HepG2 (cell line): ENCODE measurements at regions not wholly inside any gene's neighbourhood (a gene's known extent, or its start where the extent isn't known, plus 50 kb on each side); places are given as distances from the start of the nearest gene placed in this dataset.

ENCODE experiments used
- ARNT2 ChIP-seq: sonication (generic); formaldehyde crosslinking; IDR thresholded peaks from 2 replicates; pipeline ENCODE4 v1.8.0; 2022; ENCODE audit warnings: mild to moderate bottlenecking, low read depth, missing genetic modification reagents, moderate library complexity
- CHCHD3 ChIP-seq: sonication (generic); formaldehyde crosslinking; IDR thresholded peaks from 2 replicates; pipeline ENCODE4 v1.8.0; 2022; ENCODE audit warnings: mild to moderate bottlenecking, missing genetic modification reagents, moderate library complexity
- DPF2 ChIP-seq: sonication (generic); formaldehyde crosslinking; IDR thresholded peaks from 2 replicates; pipeline ENCODE4 v1.4.0; 2020; ENCODE audit warnings: mild to moderate bottlenecking, low read depth, missing genetic modification reagents, borderline replicate concordance
- FOXO4 ChIP-seq: sonication (generic); formaldehyde crosslinking; conservative IDR thresholded peaks from 2 replicates; pipeline ENCODE4 v1.8.1; 2023; ENCODE audit warnings: missing genetic modification reagents
- HNRNPUL1 ChIP-seq: fragments of 200-400 bp; formaldehyde crosslinking; IDR thresholded peaks from 2 replicates; pipeline ENCODE4 v1.6.1; 2017; ENCODE audit warnings: low read depth, mild to moderate bottlenecking, low read length, moderate library complexity
- IKZF5 ChIP-seq: IDR thresholded peaks from 2 replicates; pipeline ENCODE4 v1.6.1; 2018; ENCODE audit warnings: missing genetic modification reagents, mild to moderate bottlenecking, missing compliant biosample characterization
- KLF16 ChIP-seq, 2 experiments: sonication (generic) in 1 of 2; formaldehyde crosslinking in 1 of 2; IDR thresholded peaks; 2 replicates each; pipeline versions ENCODE4 v1.6.1 to v1.8.0; 2016 to 2023; ENCODE audit warnings: missing genetic modification reagents in 2 of 2, missing compliant biosample characterization in 1 of 2
- MAF1 ChIP-seq: sonication (generic); formaldehyde crosslinking; IDR thresholded peaks from 2 replicates; pipeline ENCODE4 v1.5.0; 2020; ENCODE audit warnings: missing genetic modification reagents, borderline replicate concordance
- MZF1 ChIP-seq: sonication (generic); formaldehyde crosslinking; IDR thresholded peaks from 2 replicates; pipeline ENCODE4 v1.8.1; 2023; ENCODE audit warnings: mild to moderate bottlenecking, missing genetic modification reagents, borderline replicate concordance
- NR2F2 ChIP-seq: IDR thresholded peaks from 2 replicates; pipeline ENCODE4 v1.6.1; 2012; ENCODE audit warnings: low read depth, inconsistent platforms, borderline replicate concordance
- NR2F6 ChIP-seq, 2 experiments: IDR thresholded peaks; 2 replicates each; pipeline ENCODE4 v1.6.1; 2016; ENCODE audit warnings: antibody characterized with exemption in 1 of 2, mild to moderate bottlenecking in 1 of 2
- SALL2 ChIP-seq: sonication (generic); formaldehyde crosslinking; IDR thresholded peaks from 2 replicates; pipeline ENCODE4 v1.8.1; 2023; ENCODE audit warnings: mild to moderate bottlenecking, missing genetic modification reagents, inconsistent platforms
- TCF7 ChIP-seq: sonication (generic); IDR thresholded peaks from 2 replicates; pipeline ENCODE4 v1.6.1; 2016; ENCODE audit warnings: antibody characterized with exemption, low read depth
- ZBTB34 ChIP-seq: sonication (generic); formaldehyde crosslinking; IDR thresholded peaks from 2 replicates; pipeline ENCODE4 v1.8.0; 2022; ENCODE audit warnings: mild to moderate bottlenecking, missing genetic modification reagents
- ZBTB7A ChIP-seq: sonication (generic); formaldehyde crosslinking; IDR thresholded peaks from 2 replicates; pipeline ENCODE4 v1.8.0; 2022; ENCODE audit warnings: mild to moderate bottlenecking, missing genetic modification reagents
- ZFP36L2 ChIP-seq: sonication (generic); formaldehyde crosslinking; IDR thresholded peaks from 2 replicates; pipeline ENCODE4 v1.4.0; 2020; ENCODE audit warnings: missing genetic modification reagents
- ZNF501 ChIP-seq: sonication (generic); formaldehyde crosslinking; IDR thresholded peaks from 2 replicates; pipeline ENCODE4 v1.5.1; 2020; ENCODE audit warnings: mild to moderate bottlenecking, moderate library complexity, missing genetic modification reagents
- ZNF563 ChIP-seq: sonication (generic); formaldehyde crosslinking; IDR thresholded peaks from 2 replicates; pipeline ENCODE4 v1.8.0; 2022; ENCODE audit warnings: mild to moderate bottlenecking, moderate library complexity, missing genetic modification reagents
- TF ChIP-seq, protein P1 (sequence below): sonication (generic); formaldehyde crosslinking; conservative IDR thresholded peaks from 2 replicates; pipeline ENCODE4 v1.4.0; 2020; ENCODE audit warnings: missing genetic modification reagents
- TF ChIP-seq, protein P2 (sequence below), 2 experiments: IDR thresholded peaks; 2 replicates each; pipeline ENCODE4 v1.6.1; 2011 to 2012; ENCODE audit warnings: low read length in 2 of 2, borderline replicate concordance in 1 of 2, low read depth in 1 of 2, mild to moderate bottlenecking in 1 of 2, moderate library complexity in 1 of 2

DNA sequence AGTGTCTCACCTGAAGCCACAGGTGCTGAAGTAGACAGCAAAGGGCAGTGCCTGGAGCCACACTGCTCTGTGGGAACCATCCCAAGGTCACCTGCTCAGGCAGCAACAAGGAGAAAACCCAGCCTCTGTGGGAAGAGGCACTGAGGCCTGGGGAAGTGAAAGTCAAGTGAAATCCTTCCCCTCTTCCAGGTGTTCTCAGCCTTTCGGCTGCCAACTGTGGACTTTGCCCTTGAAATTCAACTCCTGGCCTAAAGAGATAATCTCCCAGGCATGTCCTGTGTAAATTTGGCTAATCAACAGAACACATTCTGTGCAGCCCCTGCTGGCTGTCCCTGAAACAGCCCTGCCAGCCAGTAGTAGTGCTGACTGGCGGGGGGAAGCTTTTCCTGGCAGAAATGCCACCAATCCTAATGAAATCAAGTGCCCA is 112.1 kb downstream of the RPL27A start (continued):
- TF ChIP-seq HNRNPUL1 (no peak), NR2F2 (peak; percentile 41; the same call in 1 of the 2 replicates), MZF1 (no peak), CHCHD3 (CRISPR knock-in tag) (no peak), NR2F6 (IDR thresholded peaks at IDR 0.05) (peak; percentile 39; the same call in 1 of the 2 replicates), NR2F6 (CRISPR knock-in tag; IDR thresholded peaks at IDR 0.05) (peak; percentile 50; the same call in 1 of the 2 replicates), ZNF563 (CRISPR knock-in tag) (peak; percentile 37; the same call in 1 of the 2 replicates), ZFP36L2 (no peak), IKZF5 (peak; percentile 80), MAF1 (no peak), FOXO4 (CRISPR knock-in tag) (no peak), ZBTB34 (CRISPR knock-in tag) (peak; percentile 89; the same call in 1 of the 2 replicates), KLF16 (CRISPR knock-in tag; IDR thresholded peaks at IDR 0.05) (peak in 1 of 2 experiments; percentile 31; a peak in 1 of 4 replicates), ZNF501 (CRISPR knock-in tag) (peak; percentile 59), ZBTB7A (CRISPR knock-in tag) (no peak), DPF2 (CRISPR knock-in tag) (peak; percentile 77), SALL2 (CRISPR knock-in tag) (0 out of 2 replicates have a peak, but pooled peaks have one; percentile 28), ARNT2 (CRISPR knock-in tag) (peak; percentile 30; the same call in 1 of the 2 replicates), TCF7 (0 out of 2 replicates have a peak, but pooled peaks have one; percentile 32)
- TF ChIP-seq, protein P1, sequence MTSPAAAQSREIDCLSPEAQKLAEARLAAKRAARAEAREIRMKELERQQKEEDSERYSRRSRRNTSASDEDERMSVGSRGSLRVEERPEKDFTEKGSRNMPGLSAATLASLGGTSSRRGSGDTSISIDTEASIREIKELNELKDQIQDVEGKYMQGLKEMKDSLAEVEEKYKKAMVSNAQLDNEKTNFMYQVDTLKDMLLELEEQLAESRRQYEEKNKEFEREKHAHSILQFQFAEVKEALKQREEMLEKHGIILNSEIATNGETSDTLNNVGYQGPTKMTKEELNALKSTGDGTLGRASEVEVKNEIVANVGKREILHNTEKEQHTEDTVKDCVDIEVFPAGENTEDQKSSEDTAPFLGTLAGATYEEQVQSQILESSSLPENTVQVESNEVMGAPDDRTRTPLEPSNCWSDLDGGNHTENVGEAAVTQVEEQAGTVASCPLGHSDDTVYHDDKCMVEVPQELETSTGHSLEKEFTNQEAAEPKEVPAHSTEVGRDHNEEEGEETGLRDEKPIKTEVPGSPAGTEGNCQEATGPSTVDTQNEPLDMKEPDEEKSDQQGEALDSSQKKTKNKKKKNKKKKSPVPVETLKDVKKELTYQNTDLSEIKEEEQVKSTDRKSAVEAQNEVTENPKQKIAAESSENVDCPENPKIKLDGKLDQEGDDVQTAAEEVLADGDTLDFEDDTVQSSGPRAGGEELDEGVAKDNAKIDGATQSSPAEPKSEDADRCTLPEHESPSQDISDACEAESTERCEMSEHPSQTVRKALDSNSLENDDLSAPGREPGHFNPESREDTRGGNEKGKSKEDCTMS = no peak
- TF ChIP-seq, protein P2, sequence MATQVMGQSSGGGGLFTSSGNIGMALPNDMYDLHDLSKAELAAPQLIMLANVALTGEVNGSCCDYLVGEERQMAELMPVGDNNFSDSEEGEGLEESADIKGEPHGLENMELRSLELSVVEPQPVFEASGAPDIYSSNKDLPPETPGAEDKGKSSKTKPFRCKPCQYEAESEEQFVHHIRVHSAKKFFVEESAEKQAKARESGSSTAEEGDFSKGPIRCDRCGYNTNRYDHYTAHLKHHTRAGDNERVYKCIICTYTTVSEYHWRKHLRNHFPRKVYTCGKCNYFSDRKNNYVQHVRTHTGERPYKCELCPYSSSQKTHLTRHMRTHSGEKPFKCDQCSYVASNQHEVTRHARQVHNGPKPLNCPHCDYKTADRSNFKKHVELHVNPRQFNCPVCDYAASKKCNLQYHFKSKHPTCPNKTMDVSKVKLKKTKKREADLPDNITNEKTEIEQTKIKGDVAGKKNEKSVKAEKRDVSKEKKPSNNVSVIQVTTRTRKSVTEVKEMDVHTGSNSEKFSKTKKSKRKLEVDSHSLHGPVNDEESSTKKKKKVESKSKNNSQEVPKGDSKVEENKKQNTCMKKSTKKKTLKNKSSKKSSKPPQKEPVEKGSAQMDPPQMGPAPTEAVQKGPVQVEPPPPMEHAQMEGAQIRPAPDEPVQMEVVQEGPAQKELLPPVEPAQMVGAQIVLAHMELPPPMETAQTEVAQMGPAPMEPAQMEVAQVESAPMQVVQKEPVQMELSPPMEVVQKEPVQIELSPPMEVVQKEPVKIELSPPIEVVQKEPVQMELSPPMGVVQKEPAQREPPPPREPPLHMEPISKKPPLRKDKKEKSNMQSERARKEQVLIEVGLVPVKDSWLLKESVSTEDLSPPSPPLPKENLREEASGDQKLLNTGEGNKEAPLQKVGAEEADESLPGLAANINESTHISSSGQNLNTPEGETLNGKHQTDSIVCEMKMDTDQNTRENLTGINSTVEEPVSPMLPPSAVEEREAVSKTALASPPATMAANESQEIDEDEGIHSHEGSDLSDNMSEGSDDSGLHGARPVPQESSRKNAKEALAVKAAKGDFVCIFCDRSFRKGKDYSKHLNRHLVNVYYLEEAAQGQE (IDR thresholded peaks at IDR 0.05; ENCODE audit: borderline replicate concordance in 1 of 2, low read depth in 1 of 2, low read length in 2 of 2) = no peak
